AG10803 (cell line): ENCODE measurements at regions not wholly inside any gene's neighbourhood (a gene's known extent, or its start where the extent isn't known, plus 50 kb on each side); places are given as distances from the start of the nearest gene placed in this dataset.

Source experiments
- DNase-seq: peaks from one replicate; pipeline ENCODE4 v3.0.0; 2010; ENCODE audit warnings: low read depth
- H3K4me3 ChIP-seq: 2 replicates; pipeline ENCODE4 v1.5.1; 2011; ENCODE audit warnings: mild to moderate bottlenecking, low read length, control low read depth
- CTCF ChIP-seq: conservative IDR thresholded peaks from 2 replicates; pipeline ENCODE4 v1.5.1; 2011; ENCODE audit warnings: mild to moderate bottlenecking, low read length, control low read depth, inconsistent platforms

GRCh38 chr13:70723732-70724131 lies 615.5 kb upstream of the KLHL1 start:
- TF ChIP-seq CTCF = no peak
- DNase-seq = no peak
- H3K4me3 ChIP-seq = no peak overlapping the region

- DNase-seq = no peak
- no peak overlapping the region for H3K4me3 ChIP-seq
- TF ChIP-seq CTCF = no peak
Observed at GRCh38 chr13:70720386-70720785, 612.1 kb upstream of the KLHL1 start.

GRCh38 chr13:70714993-70715392 lies 606.7 kb upstream of the KLHL1 start:
- TF ChIP-seq CTCF = no peak
- no peak overlapping the region for H3K4me3 ChIP-seq
- no peak for DNase-seq

GRCh38 chr13:70708775-70709174 lies 600.5 kb upstream of the KLHL1 start:
- H3K4me3 ChIP-seq = no peak overlapping the region
- DNase-seq = no peak
- no peak for TF ChIP-seq CTCF

GRCh38 chr13:70703755-70704154 lies 595.5 kb upstream of the KLHL1 start:
- H3K4me3 ChIP-seq = no peak overlapping the region
- DNase-seq = no peak
- no peak for TF ChIP-seq CTCF

GRCh38 chr13:70694996-70695715 lies 586.9 kb upstream of the KLHL1 start:
- H3K4me3 ChIP-seq = no peak overlapping the region
- DNase-seq = no peak
- TF ChIP-seq CTCF = no peak

GRCh38 chr13:70668983-70669382 lies 560.7 kb upstream of the KLHL1 start:
- TF ChIP-seq CTCF = no peak
- no peak for DNase-seq

More at GRCh38 chr13:70668983-70669382, 560.7 kb upstream of the KLHL1 start:
- no peak overlapping the region for H3K4me3 ChIP-seq
